Nephron (organoid): ENCODE measurements at regions not wholly inside any gene's neighbourhood (a gene's known extent, or its start where the extent isn't known, plus 50 kb on each side); places are given as distances from the start of the nearest gene placed in this dataset.

Experiments used
- H3K27ac Mint-ChIP-seq, 3 experiments: 2 replicates each; pipeline ENCODE4 v1.8.0; 2020; ENCODE audit warnings: mixed read lengths in 3 of 3, mild to moderate bottlenecking in 2 of 3, moderate library complexity in 1 of 3
- H3K27me3 Mint-ChIP-seq: 2 replicates; pipeline ENCODE4 v1.8.0; 2021; ENCODE audit warnings: low read depth, mild to moderate bottlenecking, moderate library complexity, mixed read lengths
- H3K36me3 Mint-ChIP-seq: 2 replicates; pipeline ENCODE4 v1.8.0; 2020; ENCODE audit warnings: low read depth, mixed read lengths
- H3K4me1 Mint-ChIP-seq: 2 replicates; pipeline ENCODE4 v1.8.0; 2020; ENCODE audit warnings: mixed read lengths
- H3K4me3 Mint-ChIP-seq, 3 experiments: 2 replicates each; pipeline ENCODE4 v1.8.0; 2020; ENCODE audit warnings: mild to moderate bottlenecking in 3 of 3, mixed read lengths in 3 of 3, moderate library complexity in 2 of 3
- H3K9me3 Mint-ChIP-seq: 2 replicates; pipeline ENCODE4 v1.8.0; 2020; ENCODE audit warnings: mixed read lengths
- TF ChIP-seq, protein P1 (sequence below), 3 experiments: fragments of 200-600 bp; sonication (generic); IDR thresholded peaks; one replicate each; pipeline ENCODE4 v1.5.0; 2021; ENCODE audit warnings: antibody characterized with exemption in 3 of 3; ENCODE audit not compliant: unreplicated experiment in 3 of 3

- H3K27me3 Mint-ChIP-seq, result peaks cover 4% of the 10 kb centered on the region
- no peaks in the 10 kb centered on the region for H3K9me3 Mint-ChIP-seq
- no peak overlapping the region for H3K27ac Mint-ChIP-seq
- TF ChIP-seq, protein P1, sequence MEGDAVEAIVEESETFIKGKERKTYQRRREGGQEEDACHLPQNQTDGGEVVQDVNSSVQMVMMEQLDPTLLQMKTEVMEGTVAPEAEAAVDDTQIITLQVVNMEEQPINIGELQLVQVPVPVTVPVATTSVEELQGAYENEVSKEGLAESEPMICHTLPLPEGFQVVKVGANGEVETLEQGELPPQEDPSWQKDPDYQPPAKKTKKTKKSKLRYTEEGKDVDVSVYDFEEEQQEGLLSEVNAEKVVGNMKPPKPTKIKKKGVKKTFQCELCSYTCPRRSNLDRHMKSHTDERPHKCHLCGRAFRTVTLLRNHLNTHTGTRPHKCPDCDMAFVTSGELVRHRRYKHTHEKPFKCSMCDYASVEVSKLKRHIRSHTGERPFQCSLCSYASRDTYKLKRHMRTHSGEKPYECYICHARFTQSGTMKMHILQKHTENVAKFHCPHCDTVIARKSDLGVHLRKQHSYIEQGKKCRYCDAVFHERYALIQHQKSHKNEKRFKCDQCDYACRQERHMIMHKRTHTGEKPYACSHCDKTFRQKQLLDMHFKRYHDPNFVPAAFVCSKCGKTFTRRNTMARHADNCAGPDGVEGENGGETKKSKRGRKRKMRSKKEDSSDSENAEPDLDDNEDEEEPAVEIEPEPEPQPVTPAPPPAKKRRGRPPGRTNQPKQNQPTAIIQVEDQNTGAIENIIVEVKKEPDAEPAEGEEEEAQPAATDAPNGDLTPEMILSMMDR (IDR thresholded peaks at IDR 0.05; ENCODE audit: unreplicated experiment in 3 of 3), result no peak
- no peaks in the 10 kb centered on the region for H3K4me1 Mint-ChIP-seq
- no peak overlapping the region for H3K4me3 Mint-ChIP-seq
- no peaks in the 10 kb centered on the region for H3K36me3 Mint-ChIP-seq
Measured at GRCh38 chr9:99345451-99345850, 123.4 kb downstream of the SEC61B start.

DNA sequence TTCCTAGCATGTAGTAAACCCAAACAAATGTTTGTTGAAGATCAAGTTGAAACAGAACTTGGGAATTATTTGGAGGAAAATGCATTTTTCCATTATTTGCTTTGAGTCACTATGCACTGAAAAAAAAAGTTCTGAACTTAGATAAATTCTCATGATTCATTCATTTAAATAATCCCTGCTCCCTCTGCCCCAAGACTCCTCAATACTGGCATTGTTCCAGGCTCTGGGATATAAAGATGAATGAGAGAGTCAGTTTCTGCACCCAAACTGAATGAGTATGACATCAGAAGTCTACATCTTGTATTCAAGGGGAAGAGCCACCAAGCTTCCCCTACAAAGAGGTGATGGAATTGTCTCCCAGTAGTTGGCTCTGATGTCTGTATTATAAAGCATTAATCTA is 123.9 kb downstream of the SEC61B start:
- Mint-ChIP-seq H3K27ac (no peak overlapping the region), H3K27me3 (peaks cover 4% of the 10 kb centered on the region), H3K4me1 (no peaks in the 10 kb centered on the region), H3K36me3 (no peaks in the 10 kb centered on the region), H3K9me3 (no peaks in the 10 kb centered on the region), H3K4me3 (no peak overlapping the region)
- TF ChIP-seq, protein P1 (IDR thresholded peaks at IDR 0.05; ENCODE audit: unreplicated experiment in 3 of 3), result no peak

DNA sequence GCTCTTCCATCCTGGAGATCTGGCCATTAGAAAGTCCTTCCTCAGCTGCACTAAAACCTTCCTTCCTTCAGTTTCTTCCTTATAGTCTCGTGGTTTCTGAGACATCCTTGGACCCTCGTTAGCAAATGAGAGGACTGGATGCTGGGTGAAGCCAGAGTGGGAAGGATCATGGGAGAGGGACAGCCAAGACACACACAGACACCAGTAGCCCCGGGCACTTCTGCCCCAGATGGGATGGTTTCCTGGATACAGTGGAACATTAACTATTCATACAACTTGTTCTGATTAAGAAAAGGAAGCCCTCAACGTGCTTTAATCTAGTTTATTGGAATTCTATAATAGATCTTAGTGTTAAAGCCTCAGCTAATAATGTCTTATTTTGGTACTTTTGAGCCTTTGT is 125.5 kb downstream of the SEC61B start:
- Mint-ChIP-seq H3K27me3 (no peaks in the 10 kb centered on the region), H3K4me1 (peaks cover 2% of the 10 kb centered on the region), H3K9me3 (no peaks in the 10 kb centered on the region), H3K36me3 (no peaks in the 10 kb centered on the region), H3K4me3 (no peak overlapping the region), H3K27ac (no peak overlapping the region)
- TF ChIP-seq, protein P1 (IDR thresholded peaks at IDR 0.05; ENCODE audit: unreplicated experiment in 3 of 3), result no peak

DNA sequence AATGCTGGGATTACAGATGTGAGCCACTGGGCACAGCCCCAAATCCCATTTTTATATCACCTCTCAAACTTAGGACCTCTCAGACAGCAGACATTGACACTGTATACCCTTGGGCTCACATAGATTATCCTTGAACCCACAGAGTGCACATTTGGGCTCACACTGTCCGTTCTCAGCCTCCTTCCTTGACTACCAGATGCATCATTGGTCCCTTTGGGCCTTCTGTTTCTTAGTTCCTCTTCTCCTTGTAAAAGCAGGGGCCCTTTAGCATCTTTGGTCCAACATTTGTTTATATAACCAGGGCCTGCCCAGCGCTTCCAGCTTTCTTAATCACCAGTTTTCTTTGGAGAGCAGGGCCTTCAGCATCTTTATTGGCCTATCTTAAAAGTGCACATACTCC is 126.2 kb downstream of the SEC61B start:
- no peaks in the 10 kb centered on the region for H3K9me3 Mint-ChIP-seq
- TF ChIP-seq, protein P1 (IDR thresholded peaks at IDR 0.05; ENCODE audit: unreplicated experiment in 3 of 3), result no peak
- no peaks in the 10 kb centered on the region for H3K27me3 Mint-ChIP-seq
- no peak overlapping the region for H3K27ac Mint-ChIP-seq
- H3K4me3 Mint-ChIP-seq, result no peak overlapping the region
- H3K4me1 Mint-ChIP-seq, result peaks cover 8% of the 10 kb centered on the region
- no peaks in the 10 kb centered on the region for H3K36me3 Mint-ChIP-seq

DNA sequence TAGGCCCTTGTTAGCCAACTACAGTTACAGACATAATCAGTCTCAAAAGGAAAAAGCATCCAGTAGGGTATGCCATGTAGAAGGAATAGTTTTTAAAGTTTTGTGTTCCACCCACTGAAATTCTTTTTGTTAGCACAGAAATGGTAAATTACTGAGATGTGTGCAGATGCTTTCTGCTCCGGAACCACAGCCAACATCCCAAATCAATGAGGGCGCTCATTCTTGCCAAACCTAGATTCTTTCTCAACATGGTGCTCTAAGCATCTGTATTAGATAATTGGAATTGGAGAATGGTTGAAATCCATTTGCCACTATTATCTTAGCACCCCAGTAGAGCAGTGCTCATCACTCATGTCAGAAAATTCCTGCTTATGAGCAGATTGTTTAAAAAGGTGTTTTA is 127.8 kb downstream of the SEC61B start:
- Mint-ChIP-seq H3K4me1 (peaks cover 16% of the 10 kb centered on the region), H3K27me3 (no peaks in the 10 kb centered on the region), H3K36me3 (no peaks in the 10 kb centered on the region), H3K9me3 (no peaks in the 10 kb centered on the region), H3K4me3 (no peak overlapping the region), H3K27ac (no peak overlapping the region)
- TF ChIP-seq, protein P1 (IDR thresholded peaks at IDR 0.05; ENCODE audit: unreplicated experiment in 3 of 3), result no peak

DNA sequence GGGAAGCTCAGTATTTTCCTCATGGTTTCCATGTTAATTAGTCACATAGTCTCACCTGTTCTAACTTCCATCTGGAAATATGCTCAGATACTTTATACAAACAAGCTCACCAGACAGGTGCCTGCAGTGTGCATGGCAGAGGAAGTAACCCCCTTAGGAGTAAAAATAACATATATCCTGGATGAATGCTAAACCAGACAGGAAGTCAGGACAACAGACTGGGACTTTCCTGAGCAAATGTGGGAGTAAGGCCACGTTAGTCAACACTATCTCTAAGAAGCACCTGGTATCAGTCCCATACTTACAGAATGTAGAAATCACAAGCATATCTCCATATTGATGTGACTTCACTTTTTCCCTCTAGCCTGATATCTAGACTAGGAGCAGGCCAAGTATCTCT is 128.4 kb downstream of the SEC61B start:
- no peak overlapping the region for H3K27ac Mint-ChIP-seq
- H3K4me3 Mint-ChIP-seq, result no peak overlapping the region
- peaks cover 16% of the 10 kb centered on the region for H3K4me1 Mint-ChIP-seq

More for the DNA sequence above, 128.4 kb downstream of the SEC61B start:
- no peaks in the 10 kb centered on the region for H3K36me3 Mint-ChIP-seq
- peaks cover 2% of the 10 kb centered on the region for H3K27me3 Mint-ChIP-seq
- no peaks in the 10 kb centered on the region for H3K9me3 Mint-ChIP-seq
- TF ChIP-seq, protein P1 (IDR thresholded peaks at IDR 0.05; ENCODE audit: unreplicated experiment in 3 of 3), result no peak
